ENCODE measurements at regions not wholly inside any gene's neighbourhood (a gene's known extent, or its start where the extent isn't known, plus 50 kb on each side); places are given as distances from the start of the nearest gene placed in this dataset.

GRCh38 chr4:89604951-89605350 is 232.0 kb downstream of the SNCA start:
- H3K9me3 Mint-ChIP-seq (ENCODE audit: unreplicated experiment): peaks cover 8% of the 10 kb centered on the region
- H3K4me1 Mint-ChIP-seq (ENCODE audit: insufficient read depth, unreplicated experiment): no peaks in the 10 kb centered on the region
- no peak overlapping the region for H3K27ac Mint-ChIP-seq (ENCODE audit: low read depth, unreplicated experiment)
- no peaks in the 10 kb centered on the region for H3K27me3 Mint-ChIP-seq (ENCODE audit: insufficient read depth, unreplicated experiment)
- DNase-seq (ENCODE audit: unreplicated experiment): no peak
- no peak overlapping the region for H3K4me3 Mint-ChIP-seq (ENCODE audit: unreplicated experiment)
- no peak for TF ChIP-seq CTCF (IDR thresholded peaks at IDR 0.05; ENCODE audit: unreplicated experiment)
- intact Hi-C loops (cut with micrococcal nuclease): no loop called here
- ChIA-PET POLR2A (no interaction called here), CTCF (no interaction called here)
- BruUV-seq (replicated peaks): no TSS peak
- H3K36me3 Mint-ChIP-seq (ENCODE audit: insufficient read depth, unreplicated experiment): no peaks in the 10 kb centered on the region

GRCh38 chr4:89599026-89599425 is 237.9 kb downstream of the SNCA start:
- no peaks in the 10 kb centered on the region for H3K4me1 Mint-ChIP-seq (ENCODE audit: insufficient read depth, unreplicated experiment)
- CTCF ChIA-PET: no interaction called here
- H3K27ac Mint-ChIP-seq (ENCODE audit: low read depth, unreplicated experiment): no peak overlapping the region
- no peaks in the 10 kb centered on the region for H3K36me3 Mint-ChIP-seq (ENCODE audit: insufficient read depth, unreplicated experiment)
- TF ChIP-seq CTCF (IDR thresholded peaks at IDR 0.05; ENCODE audit: unreplicated experiment): no peak
- BruUV-seq (replicated peaks): no TSS peak
- intact Hi-C loops (cut with micrococcal nuclease): loop anchor here (2.0 kb wide), 1 partner anchor 112 kb away; no protein-coding TSS in a partner anchor
- H3K9me3 Mint-ChIP-seq (ENCODE audit: unreplicated experiment): no peaks in the 10 kb centered on the region
- H3K4me3 Mint-ChIP-seq (ENCODE audit: unreplicated experiment): no peak overlapping the region
- no peak for DNase-seq (ENCODE audit: unreplicated experiment)
- POLR2A ChIA-PET: no interaction called here
- no peaks in the 10 kb centered on the region for H3K27me3 Mint-ChIP-seq (ENCODE audit: insufficient read depth, unreplicated experiment)

GRCh38 chr4:89598602-89599001 is 238.4 kb downstream of the SNCA start:
- Mint-ChIP-seq H3K4me1 (ENCODE audit: insufficient read depth, unreplicated experiment) (no peaks in the 10 kb centered on the region), H3K27me3 (ENCODE audit: insufficient read depth, unreplicated experiment) (no peaks in the 10 kb centered on the region), H3K27ac (ENCODE audit: low read depth, unreplicated experiment) (no peak overlapping the region), H3K36me3 (ENCODE audit: insufficient read depth, unreplicated experiment) (no peaks in the 10 kb centered on the region), H3K9me3 (ENCODE audit: unreplicated experiment) (no peaks in the 10 kb centered on the region), H3K4me3 (ENCODE audit: unreplicated experiment) (no peak overlapping the region)
- ChIA-PET CTCF (no interaction called here), POLR2A (no interaction called here)
- DNase-seq (ENCODE audit: unreplicated experiment): peak; percentile 41
- intact Hi-C loops (cut with micrococcal nuclease): loop anchor here (1.0 to 2.0 kb wide), 2 partner anchors 112 to 304 kb away; no protein-coding TSS in a partner anchor
- TF ChIP-seq CTCF (IDR thresholded peaks at IDR 0.05; ENCODE audit: unreplicated experiment): peak; percentile 38
- no TSS peak for BruUV-seq (replicated peaks)

DNA sequence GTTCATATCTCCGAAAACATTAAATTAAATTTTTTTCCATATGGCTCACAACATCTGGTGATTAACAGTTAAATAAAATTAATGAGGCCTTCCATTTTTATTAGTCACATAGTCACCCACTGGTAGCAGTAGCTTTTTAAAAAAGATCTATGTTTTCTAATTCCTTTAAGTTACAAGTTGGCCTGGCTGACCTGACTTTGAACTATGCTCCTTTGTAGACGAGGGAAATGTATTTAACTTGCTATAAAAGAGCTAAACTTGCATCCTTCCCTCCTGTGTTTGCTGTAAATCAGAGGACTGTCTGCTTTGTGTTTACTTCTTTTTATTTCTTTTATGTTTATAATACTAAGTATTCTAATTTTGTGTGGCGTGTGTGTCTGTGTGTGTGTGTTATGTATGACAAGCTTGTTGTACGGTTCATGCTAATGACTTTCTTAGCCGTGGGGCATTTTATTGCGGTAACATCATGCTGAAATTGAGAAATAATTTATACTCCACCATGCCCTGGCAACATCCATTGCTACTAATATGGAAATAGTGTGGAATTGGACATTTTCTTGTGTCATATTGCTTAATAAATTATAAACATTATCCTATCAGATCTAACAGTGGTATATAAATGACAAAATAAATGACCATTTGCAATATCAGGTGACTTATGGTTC is 241.7 kb downstream of the SNCA start:
- no peaks in the 10 kb centered on the region for H3K9me3 Mint-ChIP-seq (ENCODE audit: unreplicated experiment)
- no peak for DNase-seq (ENCODE audit: unreplicated experiment)
- H3K36me3 Mint-ChIP-seq (ENCODE audit: insufficient read depth, unreplicated experiment): no peaks in the 10 kb centered on the region
- ChIA-PET POLR2A (no interaction called here), CTCF (interaction anchor here (0.7 to 1.1 kb wide), 3 partner anchors 12 to 277 kb away, joined by 3 read pairs; no protein-coding TSS in a partner anchor)
- intact Hi-C loops (cut with micrococcal nuclease): no loop called here
- BruUV-seq (replicated peaks): no TSS peak
- H3K27ac Mint-ChIP-seq (ENCODE audit: low read depth, unreplicated experiment): no peak overlapping the region
- H3K4me3 Mint-ChIP-seq (ENCODE audit: unreplicated experiment): no peak overlapping the region
- H3K4me1 Mint-ChIP-seq (ENCODE audit: insufficient read depth, unreplicated experiment): no peaks in the 10 kb centered on the region
- H3K27me3 Mint-ChIP-seq (ENCODE audit: insufficient read depth, unreplicated experiment): no peaks in the 10 kb centered on the region
- TF ChIP-seq CTCF (IDR thresholded peaks at IDR 0.05; ENCODE audit: unreplicated experiment): no peak

All from MCF 10A (cell line).